Fibroblast of pulmonary artery (primary cell): ENCODE measurements at regions not wholly inside any gene's neighbourhood (a gene's known extent, or its start where the extent isn't known, plus 50 kb on each side); places are given as distances from the start of the nearest gene placed in this dataset.
A peak's percentile ranks its signal among the peaks of the same experiment; 100 is the strongest.

Experiments used
- DNase-seq: peaks from one replicate; pipeline ENCODE4 v3.0.0-alpha.2; 2010; ENCODE audit warnings: low read depth
- H3K4me3 ChIP-seq: replicated peaks from 2 replicates; pipeline ENCODE4 v1.5.1; 2011; ENCODE audit warnings: low read depth, mild to moderate bottlenecking, control low read depth, low read length, moderate library complexity
- TF ChIP-seq, protein P1 (sequence below): IDR thresholded peaks from 2 replicates; pipeline ENCODE4 v1.5.1; 2011; ENCODE audit warnings: mild to moderate bottlenecking, control low read depth, low read length, inconsistent platforms; ENCODE audit errors: missing control alignments

DNA sequence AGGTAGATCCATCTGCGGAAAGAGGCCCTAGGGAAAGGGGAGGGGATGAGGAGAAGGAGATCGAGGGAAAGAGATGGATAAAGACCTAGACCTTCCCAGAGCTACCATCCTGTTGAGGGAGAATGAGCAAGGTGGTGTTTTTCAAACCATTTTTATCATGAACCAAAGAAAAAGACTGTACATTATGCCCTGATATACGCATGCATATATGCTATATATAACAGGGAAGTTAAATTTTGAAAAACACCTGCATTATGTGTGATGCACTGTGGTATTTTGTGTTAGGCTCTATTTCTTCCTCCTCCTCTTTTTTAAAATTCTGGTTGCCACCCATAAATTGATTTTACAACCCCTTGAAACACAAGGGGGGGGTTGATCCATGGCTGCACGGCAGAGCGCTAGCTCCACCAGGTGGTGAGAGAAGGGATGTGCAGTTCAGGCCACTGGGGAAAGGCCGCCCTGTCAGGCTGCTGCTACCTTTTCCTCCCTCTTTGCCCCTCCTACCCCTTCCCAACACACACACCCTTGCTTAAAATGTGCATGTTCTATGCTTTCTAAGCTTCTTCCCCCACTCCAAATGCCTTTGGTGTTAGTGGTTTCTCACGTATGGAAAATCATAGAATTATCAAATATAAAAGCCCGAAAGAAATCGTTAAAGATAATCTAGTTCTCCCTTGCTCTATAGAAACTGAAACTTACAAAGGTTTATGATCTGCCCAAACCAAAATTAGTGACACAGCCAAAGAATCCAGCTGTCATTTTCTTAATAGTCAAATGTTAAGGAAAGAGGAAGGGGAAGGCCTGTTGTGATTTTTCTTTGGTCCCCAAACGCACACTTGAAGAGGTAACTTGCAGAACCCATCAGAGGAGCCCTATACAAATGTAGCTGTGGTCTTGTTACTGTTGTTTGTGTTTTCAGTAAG is 262.0 kb upstream of the UMPS start:
- TF ChIP-seq, protein P1, sequence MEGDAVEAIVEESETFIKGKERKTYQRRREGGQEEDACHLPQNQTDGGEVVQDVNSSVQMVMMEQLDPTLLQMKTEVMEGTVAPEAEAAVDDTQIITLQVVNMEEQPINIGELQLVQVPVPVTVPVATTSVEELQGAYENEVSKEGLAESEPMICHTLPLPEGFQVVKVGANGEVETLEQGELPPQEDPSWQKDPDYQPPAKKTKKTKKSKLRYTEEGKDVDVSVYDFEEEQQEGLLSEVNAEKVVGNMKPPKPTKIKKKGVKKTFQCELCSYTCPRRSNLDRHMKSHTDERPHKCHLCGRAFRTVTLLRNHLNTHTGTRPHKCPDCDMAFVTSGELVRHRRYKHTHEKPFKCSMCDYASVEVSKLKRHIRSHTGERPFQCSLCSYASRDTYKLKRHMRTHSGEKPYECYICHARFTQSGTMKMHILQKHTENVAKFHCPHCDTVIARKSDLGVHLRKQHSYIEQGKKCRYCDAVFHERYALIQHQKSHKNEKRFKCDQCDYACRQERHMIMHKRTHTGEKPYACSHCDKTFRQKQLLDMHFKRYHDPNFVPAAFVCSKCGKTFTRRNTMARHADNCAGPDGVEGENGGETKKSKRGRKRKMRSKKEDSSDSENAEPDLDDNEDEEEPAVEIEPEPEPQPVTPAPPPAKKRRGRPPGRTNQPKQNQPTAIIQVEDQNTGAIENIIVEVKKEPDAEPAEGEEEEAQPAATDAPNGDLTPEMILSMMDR: peak; percentile 99
- H3K4me3 ChIP-seq: no peak overlapping the region
- peak; percentile 48 for DNase-seq

DNA sequence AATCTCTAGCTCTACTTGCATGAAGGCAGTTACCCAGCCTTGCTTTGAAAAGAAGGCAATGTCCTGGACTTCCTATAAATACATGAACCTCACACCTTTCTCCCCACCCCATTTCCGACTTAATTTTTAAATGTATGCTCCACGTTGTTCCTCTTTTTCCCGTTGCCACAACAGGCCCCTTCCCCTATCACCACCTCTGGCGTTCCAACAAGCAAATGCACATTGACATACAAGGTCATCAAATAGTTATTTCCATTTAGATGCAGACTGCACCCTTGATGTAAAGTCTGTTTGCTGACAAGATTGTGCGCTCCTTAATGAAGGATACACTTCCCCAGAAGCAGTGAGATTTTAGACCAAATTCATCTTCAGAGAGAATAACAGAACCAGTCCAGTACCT is 260.7 kb upstream of the UMPS start:
- DNase-seq: no peak
- H3K4me3 ChIP-seq: no peak overlapping the region
- TF ChIP-seq, protein P1: no peak

DNA sequence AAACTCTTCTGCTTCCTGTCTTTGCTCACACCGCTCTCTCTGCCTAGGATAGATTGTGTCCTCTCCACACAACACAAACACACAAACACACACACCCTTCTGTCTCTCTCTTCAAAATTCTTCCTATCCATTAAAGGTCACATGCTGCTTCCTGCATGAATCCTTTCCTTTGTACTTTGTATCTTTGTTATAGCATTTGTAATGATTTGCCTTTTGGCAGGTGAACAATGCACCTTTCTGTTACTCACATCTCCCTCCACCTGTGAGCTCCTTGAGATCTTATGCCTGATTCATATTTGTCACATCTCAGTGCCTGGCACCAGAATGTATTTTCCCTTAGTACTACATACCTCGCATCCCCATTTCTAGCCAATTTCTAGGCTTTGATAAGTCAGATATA is 251.4 kb upstream of the UMPS start:
- TF ChIP-seq, protein P1: no peak
- H3K4me3 ChIP-seq: no peak overlapping the region
- DNase-seq: no peak

DNA sequence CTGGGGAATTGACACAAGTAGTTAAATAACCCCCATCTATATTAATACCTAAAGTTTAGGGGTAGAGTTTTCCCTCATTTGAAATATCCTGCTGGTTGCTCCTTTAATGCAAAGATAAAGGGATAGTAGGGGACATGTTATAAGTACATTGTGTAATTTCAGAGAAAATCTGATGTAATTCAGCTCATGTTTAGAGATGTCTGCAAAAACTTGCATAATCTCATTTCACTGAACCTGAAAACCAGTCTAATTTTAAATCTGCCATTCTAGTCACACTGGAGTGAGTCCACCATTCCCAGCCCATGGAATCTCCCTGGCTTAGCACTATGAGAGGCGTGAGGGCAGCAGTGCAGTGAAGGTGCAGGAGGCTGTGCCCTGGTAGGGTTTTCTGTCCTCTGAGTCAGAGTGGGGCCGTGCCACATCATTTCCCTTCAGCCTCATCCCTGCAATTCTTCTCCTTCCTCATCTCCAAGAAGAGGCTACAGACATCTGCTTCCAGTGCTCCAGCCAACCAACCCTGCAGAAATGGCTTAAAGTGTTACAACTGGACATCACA is 246.3 kb upstream of the UMPS start:
- no peak overlapping the region for H3K4me3 ChIP-seq
- TF ChIP-seq, protein P1: no peak
- DNase-seq: no peak

DNA sequence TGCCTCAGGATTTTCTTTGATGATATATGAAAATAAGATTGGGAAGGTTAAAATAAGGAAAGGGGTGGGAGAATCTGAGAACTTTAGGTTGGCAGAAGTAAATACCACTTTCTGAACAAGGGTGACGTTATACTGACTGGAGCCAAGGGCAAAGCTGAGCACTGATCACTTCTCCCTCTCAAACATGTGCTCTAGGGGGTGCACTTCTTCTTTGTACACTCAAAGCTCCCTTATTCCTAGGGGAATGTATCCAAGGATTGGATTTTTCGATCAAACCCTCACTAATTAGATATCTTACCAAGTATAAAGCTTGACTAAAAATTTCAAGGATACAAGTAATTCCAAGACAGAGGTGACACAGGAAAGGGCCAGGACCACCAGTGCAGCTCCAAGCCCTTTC is 243.9 kb upstream of the UMPS start:
- DNase-seq: no peak

DNA sequence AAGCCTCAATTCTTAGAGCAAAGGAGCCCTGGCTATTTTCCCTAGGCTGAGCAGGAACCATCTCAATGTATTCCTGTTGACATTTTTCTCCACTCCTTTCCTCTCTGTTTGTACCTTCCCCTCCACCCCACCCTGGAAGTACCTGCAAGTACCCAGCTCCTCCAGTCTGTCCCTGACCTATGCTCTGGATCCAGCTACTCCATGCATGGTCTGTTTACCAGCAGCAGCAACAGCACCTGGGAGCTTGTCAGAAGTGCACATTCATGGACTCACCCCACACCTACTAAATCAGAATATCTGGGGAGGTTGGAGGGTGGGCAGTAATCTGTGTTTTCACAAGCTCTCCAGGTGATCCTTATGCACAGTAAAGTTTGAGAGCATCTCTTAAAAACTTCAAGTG is 240.7 kb upstream of the UMPS start:
- no peak for DNase-seq
- TF ChIP-seq, protein P1: no peak
- no peak overlapping the region for H3K4me3 ChIP-seq

More for the DNA sequence above, 243.9 kb upstream of the UMPS start:
- TF ChIP-seq, protein P1: no peak
- H3K4me3 ChIP-seq: no peak overlapping the region

DNA sequence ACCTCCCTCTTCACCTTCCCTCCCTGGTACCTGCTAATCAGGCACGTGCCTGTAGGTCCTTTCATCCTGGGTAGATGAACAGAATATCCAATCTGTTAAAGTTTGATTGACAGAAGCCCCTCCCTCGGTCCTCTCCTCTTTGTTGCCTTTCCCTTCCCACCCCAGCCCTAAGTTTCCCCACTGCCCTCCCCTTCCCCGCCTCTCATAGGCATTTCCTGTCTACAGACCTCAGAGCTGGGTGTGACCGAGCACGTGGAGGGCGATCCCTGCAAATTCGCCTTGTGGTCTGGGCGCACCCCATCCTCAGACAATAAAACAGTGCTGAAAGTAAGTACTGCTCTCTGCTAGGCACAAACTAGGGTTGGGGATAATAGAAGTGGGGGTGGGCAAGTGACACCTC is 239.2 kb upstream of the UMPS start:
- DNase-seq: no peak
- TF ChIP-seq, protein P1: no peak
- no peak overlapping the region for H3K4me3 ChIP-seq
